ENCODE measurements at regions not wholly inside any gene's neighbourhood (a gene's known extent, or its start where the extent isn't known, plus 50 kb on each side); places are given as distances from the start of the nearest gene placed in this dataset.

GRCh38 chr6:4396044-4396443 is 260.7 kb upstream of the ECI2 start:
- TF ChIP-seq CTCF (IDR thresholded peaks at IDR 0.05) (no peak), EP300 (IDR thresholded peaks at IDR 0.05) (no peak), POLR2AphosphoS5 (IDR thresholded peaks at IDR 0.05) (no peak)
